Fibroblast of lung (primary cell): ENCODE measurements at regions not wholly inside any gene's neighbourhood (a gene's known extent, or its start where the extent isn't known, plus 50 kb on each side); places are given as distances from the start of the nearest gene placed in this dataset.

ENCODE experiments used
- DNase-seq, 2 donors: peaks; one replicate each; pipeline versions ENCODE4 v3.0.0 to v3.0.0-alpha.2; 2010; ENCODE audit warnings: low read depth in 2 of 2
- H2AFZ ChIP-seq: 2 replicates; pipeline ENCODE4 v1.5.1; 2012; ENCODE audit warnings: low read length, control low read depth, inconsistent platforms
- H3K27ac ChIP-seq: 2 replicates; pipeline ENCODE4 v1.5.1; 2011; ENCODE audit warnings: low read length, control low read depth; ENCODE audit not compliant: insufficient read depth
- H3K27me3 ChIP-seq: 2 replicates; pipeline ENCODE4 v1.5.1; 2011; ENCODE audit warnings: mild to moderate bottlenecking, low read length; ENCODE audit not compliant: control insufficient read depth, insufficient read depth
- H3K36me3 ChIP-seq: 2 replicates; pipeline ENCODE4 v1.5.1; 2011; ENCODE audit warnings: low read length; ENCODE audit not compliant: control insufficient read depth, insufficient read depth
- H3K4me1 ChIP-seq: 2 replicates; pipeline ENCODE4 v1.5.1; 2011; ENCODE audit warnings: low read length; ENCODE audit not compliant: control insufficient read depth, insufficient read depth; ENCODE audit errors: extremely low read depth
- H3K4me2 ChIP-seq: 2 replicates; pipeline ENCODE4 v1.5.1; 2011; ENCODE audit warnings: low read length, control low read depth; ENCODE audit not compliant: insufficient read depth; ENCODE audit errors: extremely low read depth
- H3K4me3 ChIP-seq, 4 experiments: fragments of 200-600 bp in 1 of 4; sonication (generic) in 1 of 4; replicated peaks in 1 of 4; 2 replicates each; pipeline ENCODE4 v1.5.1; 2011 to 2016; ENCODE audit warnings: low read length in 4 of 4, low read depth in 3 of 4, mild to moderate bottlenecking in 3 of 4, control low read depth in 2 of 4, inconsistent platforms in 1 of 4, mixed read lengths in 1 of 4; ENCODE audit not compliant: insufficient read depth in 1 of 4; ENCODE audit errors: control extremely low read depth in 1 of 4
- H3K79me2 ChIP-seq: 2 replicates; pipeline ENCODE4 v1.5.1; 2012; ENCODE audit warnings: mild to moderate bottlenecking, low read length, inconsistent platforms; ENCODE audit not compliant: control insufficient read depth, insufficient read depth
- H3K9ac ChIP-seq: 2 replicates; pipeline ENCODE4 v1.5.1; 2011; ENCODE audit warnings: mild to moderate bottlenecking, low read length, control low read depth; ENCODE audit not compliant: insufficient read depth
- H3K9me3 ChIP-seq: 2 replicates; pipeline ENCODE4 v1.5.1; 2012; ENCODE audit warnings: low read depth, low read length; ENCODE audit not compliant: control insufficient read depth, insufficient read depth
- H4K20me1 ChIP-seq: 2 replicates; pipeline ENCODE4 v1.5.1; 2011; ENCODE audit warnings: low read length; ENCODE audit not compliant: control insufficient read depth, insufficient read depth; ENCODE audit errors: extremely low read depth
- EZH2 ChIP-seq: IDR thresholded peaks from 2 replicates; pipeline ENCODE4 v1.5.1; 2012; ENCODE audit warnings: low read length, control low read depth, mild to moderate bottlenecking; ENCODE audit errors: missing control alignments
- TF ChIP-seq, protein P1 (sequence below), 2 donors: IDR thresholded peaks in 1 of 2; conservative IDR thresholded peaks in 1 of 2; 1 replicate in 1 of 2; 2 replicates in 1 of 2; pipeline ENCODE4 v1.5.1; 2011 to 2012; ENCODE audit warnings: low read length in 2 of 2, control low read depth in 1 of 2, inconsistent platforms in 1 of 2, low read depth in 1 of 2, mild to moderate bottlenecking in 1 of 2

DNA sequence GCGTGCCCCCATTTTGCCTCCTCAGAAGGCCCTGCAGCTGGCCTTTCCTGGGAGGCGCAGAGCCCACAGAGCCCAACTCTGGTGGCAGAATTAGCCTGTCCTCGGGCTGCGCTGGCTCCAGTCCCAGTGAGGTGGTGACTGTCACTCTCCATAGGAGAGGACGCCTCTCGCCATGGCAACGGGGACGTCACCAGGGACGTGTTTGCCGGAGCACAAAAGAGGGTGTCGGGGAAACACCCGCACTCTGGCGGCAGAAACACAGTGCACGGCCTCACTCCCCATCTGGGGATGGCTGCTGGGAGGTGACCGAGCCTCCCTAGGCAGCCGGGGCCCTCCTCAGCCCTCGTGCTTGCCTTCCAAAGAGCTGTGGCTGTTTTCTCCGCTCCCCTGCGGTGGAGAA is 50.2 kb upstream of the NCOR2 start:
- Histone ChIP-seq H3K27ac (no peak overlapping the region), H3K79me2 (no peaks in the 10 kb centered on the region), H3K4me2 (no peak overlapping the region), H4K20me1 (no peaks in the 10 kb centered on the region), H3K36me3 (no peaks in the 10 kb centered on the region), H3K4me3 (no peak overlapping the region), H3K27me3 (peaks cover 6% of the 10 kb centered on the region), H3K9ac (no peak overlapping the region), H3K9me3 (no peaks in the 10 kb centered on the region), H3K4me1 (peaks cover 3% of the 10 kb centered on the region), H2AFZ (no peak overlapping the region)
- TF ChIP-seq EZH2: no peak
- TF ChIP-seq, protein P1, sequence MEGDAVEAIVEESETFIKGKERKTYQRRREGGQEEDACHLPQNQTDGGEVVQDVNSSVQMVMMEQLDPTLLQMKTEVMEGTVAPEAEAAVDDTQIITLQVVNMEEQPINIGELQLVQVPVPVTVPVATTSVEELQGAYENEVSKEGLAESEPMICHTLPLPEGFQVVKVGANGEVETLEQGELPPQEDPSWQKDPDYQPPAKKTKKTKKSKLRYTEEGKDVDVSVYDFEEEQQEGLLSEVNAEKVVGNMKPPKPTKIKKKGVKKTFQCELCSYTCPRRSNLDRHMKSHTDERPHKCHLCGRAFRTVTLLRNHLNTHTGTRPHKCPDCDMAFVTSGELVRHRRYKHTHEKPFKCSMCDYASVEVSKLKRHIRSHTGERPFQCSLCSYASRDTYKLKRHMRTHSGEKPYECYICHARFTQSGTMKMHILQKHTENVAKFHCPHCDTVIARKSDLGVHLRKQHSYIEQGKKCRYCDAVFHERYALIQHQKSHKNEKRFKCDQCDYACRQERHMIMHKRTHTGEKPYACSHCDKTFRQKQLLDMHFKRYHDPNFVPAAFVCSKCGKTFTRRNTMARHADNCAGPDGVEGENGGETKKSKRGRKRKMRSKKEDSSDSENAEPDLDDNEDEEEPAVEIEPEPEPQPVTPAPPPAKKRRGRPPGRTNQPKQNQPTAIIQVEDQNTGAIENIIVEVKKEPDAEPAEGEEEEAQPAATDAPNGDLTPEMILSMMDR (conservative IDR thresholded peaks at IDR 0.05 in 1 of 2, IDR thresholded peaks at IDR 0.05 in 1 of 2; ENCODE audit: low read depth in 1 of 2, low read length in 2 of 2): no peak
- DNase-seq: no peak
